Stimulated activated naive CD8-positive, alpha-beta T cell treated with anti-CD3 and anti-CD28 coated beads, Interleukin-15, Interleukin-2, amounts not matched to agents 100 U/mL and 50 U/mL, for 24 hours (primary cell): ENCODE measurements at regions not wholly inside any gene's neighbourhood (a gene's known extent, or its start where the extent isn't known, plus 50 kb on each side); places are given as distances from the start of the nearest gene placed in this dataset.
"Not testable (repeated sequence)": the region's sequence is repeated elsewhere in the genome, so short reads cannot be mapped to it uniquely, and the experiment has no call there.

ENCODE experiments used
- ATAC-seq: fragments of 150-1000 bp; cut with Tn5 transposase; one replicate; pipeline ENCODE4 v1.10.0; 2021
- DNase-seq: peaks from one replicate; pipeline ENCODE4 v3.0.0; 2021

DNA sequence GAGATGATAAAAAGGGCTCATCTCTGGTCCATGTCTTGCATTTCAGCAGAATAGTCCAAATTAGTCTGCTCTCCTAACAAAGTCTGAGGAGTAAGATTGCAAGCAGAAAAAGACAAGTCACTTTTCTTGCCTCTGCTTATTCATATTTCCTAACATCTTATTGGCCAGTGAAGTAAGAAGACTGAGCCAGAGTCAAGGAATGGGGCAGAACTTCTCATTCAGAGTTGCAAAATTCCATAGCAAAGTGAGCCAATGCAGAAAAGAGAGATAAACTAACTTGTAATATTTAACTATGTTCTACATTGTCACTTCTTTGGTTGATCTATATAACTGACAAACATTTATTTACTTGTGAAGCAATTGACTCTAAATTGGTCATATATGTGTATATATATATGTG, 2304.0 kb downstream of the ARAP2 start:
- no peak for DNase-seq
- no peak for ATAC-seq

DNA sequence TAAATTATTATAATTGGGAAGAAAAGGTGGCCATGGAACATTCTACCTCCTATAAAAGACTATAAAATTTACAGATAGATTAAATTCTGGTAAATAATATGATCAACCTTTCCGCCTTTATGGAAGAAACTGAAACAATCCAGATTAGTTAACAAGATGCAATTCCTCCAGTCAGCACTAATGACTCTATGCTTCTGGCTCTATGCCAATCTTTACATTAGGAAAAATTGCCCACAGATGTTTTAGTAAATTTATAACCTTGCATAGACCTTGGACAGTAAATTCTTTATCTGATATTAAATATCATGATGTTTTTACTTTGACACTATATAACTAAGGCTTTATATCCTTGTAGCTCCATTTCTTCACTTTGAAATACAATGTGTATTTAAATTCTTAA, 2302.5 kb downstream of the ARAP2 start:
- ATAC-seq: no peak
- no peak for DNase-seq

DNA sequence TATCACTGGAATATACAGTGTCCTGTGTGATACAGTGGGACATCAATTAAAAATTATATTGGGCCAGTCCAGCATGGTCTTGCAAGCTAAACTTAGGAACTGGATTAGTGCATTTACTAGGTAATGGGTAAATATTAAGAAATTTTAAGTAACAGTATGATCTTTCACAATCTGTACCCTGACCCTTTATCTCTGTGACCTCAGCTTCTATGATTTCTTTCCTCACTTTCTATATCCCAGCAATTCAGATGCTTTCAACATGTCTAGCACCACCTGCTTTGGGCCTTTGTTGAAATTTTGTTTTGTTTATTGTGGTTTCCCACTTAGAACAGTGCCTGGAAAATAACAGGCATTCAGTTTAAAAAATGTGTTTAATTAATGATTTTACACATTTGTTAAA, 2295.4 kb downstream of the ARAP2 start:
- ATAC-seq (no peak), DNase-seq (no peak)

GRCh38 chr4:33953848-33954247, 2290.5 kb downstream of the ARAP2 start:
- not testable (repeated sequence) for DNase-seq, ATAC-seq

DNA sequence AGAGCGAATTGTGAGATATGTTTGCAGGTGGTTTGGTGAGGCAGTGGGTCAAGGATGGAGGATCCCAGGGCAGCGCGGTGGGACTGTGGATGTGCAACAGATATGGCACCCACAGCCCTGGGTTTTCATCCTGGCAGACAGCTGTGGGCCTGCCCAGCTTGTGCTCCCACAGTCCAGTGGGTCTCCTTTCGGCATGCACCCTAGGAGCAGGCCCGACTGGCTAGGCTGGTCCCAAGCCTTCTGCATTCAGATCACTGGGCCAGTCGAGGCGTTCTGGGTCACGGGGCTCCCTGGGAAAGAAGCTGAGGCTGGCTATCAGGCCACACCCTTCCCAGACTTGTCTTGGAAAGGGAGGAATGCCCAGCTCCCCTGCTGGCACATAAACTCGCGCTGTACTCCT, 2289.6 kb downstream of the ARAP2 start:
- ATAC-seq: no peak

GRCh38 chr4:33959519-33959918, 2284.8 kb downstream of the ARAP2 start:
- DNase-seq: no peak

More for the DNA sequence above, 2289.6 kb downstream of the ARAP2 start:
- no peak for DNase-seq

GRCh38 chr4:33961761-33962160, 2282.6 kb downstream of the ARAP2 start:
- ATAC-seq (no peak), DNase-seq (no peak)

More at GRCh38 chr4:33959519-33959918, 2284.8 kb downstream of the ARAP2 start:
- no peak for ATAC-seq

- no peak for ATAC-seq
- DNase-seq: no peak
Measured at GRCh38 chr4:33966808-33967207, 2277.5 kb downstream of the ARAP2 start.

DNA sequence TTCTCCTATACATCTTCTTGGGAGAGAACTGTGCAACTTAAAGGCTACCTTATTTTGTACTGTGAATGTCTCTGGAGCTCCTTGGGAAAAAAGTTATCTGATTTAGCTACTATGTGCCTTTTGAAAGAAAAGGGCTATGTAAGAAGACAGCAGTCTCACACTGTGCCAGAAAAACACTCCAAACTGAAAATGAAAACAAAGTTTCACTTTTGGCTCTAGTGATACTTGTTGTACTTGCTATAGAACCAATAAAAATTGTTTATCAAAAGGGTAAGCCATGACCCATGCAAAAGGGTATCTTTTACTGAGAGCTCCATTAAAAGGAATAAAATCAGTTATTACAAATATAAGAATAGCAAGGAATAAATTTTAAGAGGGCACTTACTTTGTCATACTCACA, 2270.0 kb downstream of the ARAP2 start:
- DNase-seq (no peak), ATAC-seq (no peak)

GRCh38 chr4:33975995-33976394, 2268.3 kb downstream of the ARAP2 start:
- ATAC-seq (no peak), DNase-seq (no peak)

DNA sequence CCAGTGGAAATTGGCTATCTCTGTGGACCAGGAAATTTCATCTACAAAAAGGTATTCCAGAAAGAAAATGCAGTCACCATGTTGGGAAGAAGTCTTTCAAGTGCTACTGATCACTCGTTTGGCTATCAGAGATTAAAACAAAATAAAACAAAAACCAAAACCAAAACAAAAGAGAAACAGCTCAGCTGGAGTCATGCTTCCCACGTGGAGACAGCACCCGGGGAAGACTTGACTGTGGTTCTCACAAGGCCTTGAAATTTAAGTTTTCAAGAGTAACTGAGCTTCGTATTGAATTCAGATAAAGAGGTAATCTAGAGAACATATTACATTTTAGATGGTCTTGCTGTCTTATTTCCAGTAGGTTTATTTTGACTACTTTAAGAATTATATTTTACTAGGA, 2264.5 kb downstream of the ARAP2 start:
- not testable (repeated sequence) for ATAC-seq, DNase-seq

DNA sequence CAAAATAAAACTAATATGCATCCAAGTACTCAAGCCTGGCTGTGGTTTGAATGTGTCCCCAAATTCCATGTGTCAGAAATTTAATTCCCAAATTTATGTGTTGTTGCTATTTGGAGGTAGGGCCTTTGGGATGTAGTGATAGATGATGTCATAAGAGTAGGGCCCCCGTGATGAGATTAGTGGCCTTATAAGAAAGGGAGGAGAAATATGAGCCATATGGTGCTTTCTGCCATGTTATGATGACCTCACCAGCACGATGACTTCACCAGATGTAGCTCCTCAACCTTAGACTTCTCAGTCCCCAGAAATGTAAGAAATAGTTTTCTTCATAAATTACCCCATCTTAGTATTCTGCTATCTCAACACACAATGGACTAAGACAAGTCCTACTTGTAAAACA, 2264.0 kb downstream of the ARAP2 start:
- DNase-seq: no peak
- ATAC-seq: no peak

DNA sequence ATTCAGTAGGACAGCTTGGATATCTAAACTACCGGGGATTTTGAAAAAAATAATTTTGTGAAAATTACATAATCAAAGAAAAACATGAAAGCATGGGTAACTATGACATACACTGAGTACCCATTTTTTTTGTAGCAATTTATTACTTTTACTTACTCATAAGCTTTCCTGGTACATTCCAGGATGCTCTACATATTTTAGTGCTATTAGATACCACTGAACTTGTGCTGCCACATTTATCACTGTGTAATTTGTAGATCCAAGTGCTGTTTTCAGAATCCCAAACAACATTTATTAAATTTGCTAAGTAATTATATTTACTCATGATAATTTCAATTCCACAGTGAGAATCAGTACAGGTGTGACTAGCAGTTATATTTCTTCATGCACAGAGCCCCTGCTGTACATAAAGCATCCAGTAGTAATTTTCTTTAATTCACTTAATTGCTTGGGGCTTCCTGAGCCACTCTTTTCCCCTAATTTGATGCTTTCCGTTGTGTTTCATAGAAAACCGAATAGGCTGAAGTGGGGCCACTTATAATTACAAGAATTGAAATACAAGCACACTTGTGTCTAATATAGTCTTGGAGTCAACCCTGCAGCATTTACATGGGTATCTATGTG, 2254.4 kb downstream of the ARAP2 start:
- ATAC-seq: no peak
- no peak for DNase-seq

DNA sequence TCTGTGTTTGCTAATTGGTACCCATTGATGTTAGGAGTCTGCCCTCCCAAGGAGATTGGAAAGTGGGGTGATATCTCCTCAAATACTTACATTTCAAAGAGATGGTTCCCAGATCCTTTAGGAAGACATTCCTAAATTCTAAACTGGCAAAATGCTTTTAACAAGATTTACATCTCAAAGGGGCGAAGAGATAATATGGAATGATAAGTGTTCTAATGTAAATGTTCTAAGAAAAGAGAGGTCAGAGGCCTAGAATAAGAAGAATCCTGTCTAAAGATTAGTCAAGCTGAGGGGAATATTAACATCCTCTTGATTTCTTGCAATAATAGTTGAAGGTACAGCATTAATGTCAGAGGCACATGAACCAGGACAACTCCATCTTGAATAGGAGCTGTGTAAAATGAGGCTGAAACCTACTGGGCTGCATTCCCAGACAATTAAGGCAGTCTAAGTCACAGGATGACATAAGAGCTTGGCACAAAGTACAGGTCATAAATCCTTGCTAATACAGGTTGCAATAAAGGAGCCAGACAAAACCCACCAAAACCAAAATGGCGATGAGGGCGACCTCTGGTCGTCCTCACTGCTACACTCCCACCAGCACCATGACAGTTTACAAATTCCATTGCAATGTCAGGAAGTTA, 2248.1 kb downstream of the ARAP2 start:
- no peak for DNase-seq
- ATAC-seq: no peak

GRCh38 chr4:33998291-33998690, 2246.0 kb downstream of the ARAP2 start:
- ATAC-seq (no peak), DNase-seq (no peak)

GRCh38 chr4:34000356-34000755, 2244.0 kb downstream of the ARAP2 start:
- no peak for DNase-seq
- no peak for ATAC-seq

GRCh38 chr4:34006540-34006939, 2237.8 kb downstream of the ARAP2 start:
- not testable (repeated sequence) for DNase-seq, ATAC-seq

DNA sequence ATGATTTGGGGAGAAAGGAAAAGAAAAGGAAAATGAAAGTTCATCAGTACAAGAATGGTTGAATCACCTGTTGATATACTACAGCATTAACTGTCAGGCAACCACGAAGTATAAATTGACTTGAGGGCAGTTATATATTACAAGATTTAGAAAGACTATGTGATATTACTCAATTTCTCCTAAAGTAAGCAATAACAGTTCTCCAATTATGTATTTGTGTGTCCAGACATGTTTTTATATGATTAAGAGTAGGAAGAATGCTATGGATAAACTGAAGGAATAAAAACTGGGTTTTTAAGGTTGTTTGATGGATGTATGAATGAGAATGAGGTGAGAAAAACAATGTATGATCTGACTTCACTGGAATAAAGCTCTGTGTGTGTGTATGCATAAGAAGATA, 2234.4 kb downstream of the ARAP2 start:
- no peak for ATAC-seq
- DNase-seq: no peak

GRCh38 chr4:34010751-34011519, 2233.4 kb downstream of the ARAP2 start:
- no peak for DNase-seq
- ATAC-seq: no peak

GRCh38 chr4:34035225-34035624, 2209.1 kb downstream of the ARAP2 start:
- ATAC-seq (no peak), DNase-seq (no peak)

- ATAC-seq (no peak), DNase-seq (no peak)
Measured at GRCh38 chr4:34037280-34037679, 2207.0 kb downstream of the ARAP2 start.

DNA sequence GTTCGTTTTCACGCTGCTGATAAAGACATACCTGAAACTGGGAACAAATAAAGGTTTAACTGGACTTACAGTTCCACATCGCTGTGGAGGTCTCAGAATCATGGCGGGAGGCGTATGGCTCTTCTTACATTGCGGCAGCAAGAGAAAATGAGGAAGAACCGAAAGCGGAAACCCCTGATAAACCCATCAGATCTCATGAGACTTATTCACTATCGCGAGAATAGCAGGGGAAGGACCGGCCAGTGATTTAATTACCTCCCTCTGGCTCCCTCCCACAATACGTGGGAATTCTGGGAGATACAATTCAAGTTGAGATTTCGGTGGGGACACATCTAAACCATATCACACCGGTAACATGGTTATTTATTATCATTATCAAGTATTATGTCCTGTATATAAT, 2204.5 kb downstream of the ARAP2 start:
- DNase-seq (no peak), ATAC-seq (no peak)

GRCh38 chr4:34043131-34043530, 2201.2 kb downstream of the ARAP2 start:
- DNase-seq (no peak), ATAC-seq (no peak)
